ENCODE measurements at regions not wholly inside any gene's neighbourhood (a gene's known extent, or its start where the extent isn't known, plus 50 kb on each side); places are given as distances from the start of the nearest gene placed in this dataset.

- no peak for DNase-seq (ENCODE audit: low read depth)
- peak; percentile 53 for TF ChIP-seq CTCF (conservative IDR thresholded peaks at IDR 0.05; ENCODE audit: low read depth, low read length)
- no peak overlapping the region for H3K4me3 ChIP-seq (ENCODE audit: low read depth, low read length)
Observed at GRCh38 chr6:43953794-43954310, 173.4 kb downstream of the MRPL14 start.

GRCh38 chr6:43953256-43953655, 174.0 kb downstream of the MRPL14 start:
- no peak for DNase-seq (ENCODE audit: low read depth)
- no peak for TF ChIP-seq CTCF (conservative IDR thresholded peaks at IDR 0.05; ENCODE audit: low read depth, low read length)
- H3K4me3 ChIP-seq (ENCODE audit: low read depth, low read length) = no peak overlapping the region

- DNase-seq (ENCODE audit: low read depth) = no peak
- peak; percentile 42 for TF ChIP-seq CTCF (conservative IDR thresholded peaks at IDR 0.05; ENCODE audit: low read depth, low read length)
- H3K4me3 ChIP-seq (ENCODE audit: low read depth, low read length) = no peak overlapping the region
Observed at GRCh38 chr6:43952746-43953145, 174.5 kb downstream of the MRPL14 start.

- no peak overlapping the region for H3K4me3 ChIP-seq (ENCODE audit: low read depth, low read length)
- TF ChIP-seq CTCF (conservative IDR thresholded peaks at IDR 0.05; ENCODE audit: low read depth, low read length) = peak; percentile 14
- DNase-seq (ENCODE audit: low read depth) = no peak
Observed at GRCh38 chr6:43951756-43952675, 175.2 kb downstream of the MRPL14 start.

GRCh38 chr6:43951063-43951755, 176.0 kb downstream of the MRPL14 start:
- no peak for DNase-seq (ENCODE audit: low read depth)
- no peak overlapping the region for H3K4me3 ChIP-seq (ENCODE audit: low read depth, low read length)
- peak; percentile 87 for TF ChIP-seq CTCF (conservative IDR thresholded peaks at IDR 0.05; ENCODE audit: low read depth, low read length)

- H3K4me3 ChIP-seq (ENCODE audit: low read depth, low read length) = no peak overlapping the region
- no peak for TF ChIP-seq CTCF (conservative IDR thresholded peaks at IDR 0.05; ENCODE audit: low read depth, low read length)
- DNase-seq (ENCODE audit: low read depth) = no peak
Observed at GRCh38 chr6:43950731-43951062, 176.6 kb downstream of the MRPL14 start.
